VCaP (cell line): ENCODE measurements at regions not wholly inside any gene's neighbourhood (a gene's known extent, or its start where the extent isn't known, plus 50 kb on each side); places are given as distances from the start of the nearest gene placed in this dataset.

Experiments
- H3K27ac ChIP-seq: fragments of 450-650 bp; 2 replicates; pipeline ENCODE4 v1.5.1; 2017
- TF ChIP-seq, protein P1 (sequence below): fragments of 450-650 bp; conservative IDR thresholded peaks from 2 replicates; pipeline ENCODE4 v1.5.1; 2017; ENCODE audit warnings: mild to moderate bottlenecking, moderate library complexity

DNA sequence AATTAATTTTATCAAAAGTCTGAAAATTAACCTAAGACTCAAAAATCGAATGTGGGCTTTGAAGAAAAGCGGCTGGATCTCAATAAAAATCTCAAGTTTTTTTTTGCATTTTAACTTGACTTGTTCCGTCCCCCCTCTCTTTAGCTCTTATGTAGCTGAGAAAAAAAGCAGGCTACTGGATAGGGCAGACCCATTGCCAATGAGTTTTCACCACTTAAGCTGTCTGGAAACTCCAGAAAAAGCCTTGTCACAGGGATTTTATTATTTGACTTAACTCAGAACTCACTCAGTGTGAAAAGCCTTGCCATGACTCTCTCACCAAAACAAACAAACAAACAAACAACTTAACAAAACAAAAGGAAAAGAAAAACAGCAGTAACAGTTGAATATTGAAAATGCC, 247.4 kb downstream of the CDH9 start:
- TF ChIP-seq, protein P1, sequence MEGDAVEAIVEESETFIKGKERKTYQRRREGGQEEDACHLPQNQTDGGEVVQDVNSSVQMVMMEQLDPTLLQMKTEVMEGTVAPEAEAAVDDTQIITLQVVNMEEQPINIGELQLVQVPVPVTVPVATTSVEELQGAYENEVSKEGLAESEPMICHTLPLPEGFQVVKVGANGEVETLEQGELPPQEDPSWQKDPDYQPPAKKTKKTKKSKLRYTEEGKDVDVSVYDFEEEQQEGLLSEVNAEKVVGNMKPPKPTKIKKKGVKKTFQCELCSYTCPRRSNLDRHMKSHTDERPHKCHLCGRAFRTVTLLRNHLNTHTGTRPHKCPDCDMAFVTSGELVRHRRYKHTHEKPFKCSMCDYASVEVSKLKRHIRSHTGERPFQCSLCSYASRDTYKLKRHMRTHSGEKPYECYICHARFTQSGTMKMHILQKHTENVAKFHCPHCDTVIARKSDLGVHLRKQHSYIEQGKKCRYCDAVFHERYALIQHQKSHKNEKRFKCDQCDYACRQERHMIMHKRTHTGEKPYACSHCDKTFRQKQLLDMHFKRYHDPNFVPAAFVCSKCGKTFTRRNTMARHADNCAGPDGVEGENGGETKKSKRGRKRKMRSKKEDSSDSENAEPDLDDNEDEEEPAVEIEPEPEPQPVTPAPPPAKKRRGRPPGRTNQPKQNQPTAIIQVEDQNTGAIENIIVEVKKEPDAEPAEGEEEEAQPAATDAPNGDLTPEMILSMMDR, result no peak
- H3K27ac ChIP-seq, result no peak overlapping the region

DNA sequence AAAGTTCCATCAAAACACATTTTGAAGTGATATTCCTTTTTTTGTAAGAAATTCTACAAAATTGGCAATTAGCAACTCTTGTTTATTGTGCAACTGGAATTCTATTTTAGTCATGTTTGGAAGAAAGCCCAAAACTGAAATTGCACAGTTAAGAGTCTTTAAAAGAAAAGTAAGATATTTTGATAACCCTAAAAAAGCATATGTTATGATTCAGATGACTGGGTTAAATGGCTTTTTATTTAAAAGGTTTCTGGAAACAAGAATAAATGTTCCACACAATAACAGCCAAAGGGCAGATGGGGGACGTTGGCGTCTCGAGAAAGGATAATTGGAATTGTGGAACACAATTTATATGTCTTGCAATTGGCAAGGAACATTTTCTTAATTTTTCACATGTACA, 275.2 kb downstream of the CDH9 start:
- TF ChIP-seq, protein P1, result no peak

DNA sequence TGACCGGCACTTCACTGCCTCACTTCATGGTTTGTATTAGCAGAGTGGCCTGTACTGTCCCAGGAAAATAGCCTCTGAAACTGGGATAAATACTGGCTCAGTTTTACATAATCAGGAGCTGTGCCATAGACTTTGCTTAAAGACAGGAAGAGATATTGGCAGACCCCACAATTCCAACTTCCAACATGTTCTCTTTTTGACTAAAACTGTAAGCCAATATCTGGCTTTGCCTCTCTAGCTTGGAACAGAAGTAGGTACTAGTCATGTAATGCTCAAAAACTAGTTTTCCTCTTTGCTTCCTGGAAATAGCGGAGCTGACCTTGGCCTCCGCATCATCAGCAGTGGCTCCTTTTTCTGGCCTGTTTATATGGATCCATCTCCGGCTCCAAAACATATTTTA, 276.9 kb downstream of the CDH9 start:
- TF ChIP-seq, protein P1, result no peak
- no peak overlapping the region for H3K27ac ChIP-seq

More for the DNA sequence above, 275.2 kb downstream of the CDH9 start:
- H3K27ac ChIP-seq, result no peak overlapping the region

DNA sequence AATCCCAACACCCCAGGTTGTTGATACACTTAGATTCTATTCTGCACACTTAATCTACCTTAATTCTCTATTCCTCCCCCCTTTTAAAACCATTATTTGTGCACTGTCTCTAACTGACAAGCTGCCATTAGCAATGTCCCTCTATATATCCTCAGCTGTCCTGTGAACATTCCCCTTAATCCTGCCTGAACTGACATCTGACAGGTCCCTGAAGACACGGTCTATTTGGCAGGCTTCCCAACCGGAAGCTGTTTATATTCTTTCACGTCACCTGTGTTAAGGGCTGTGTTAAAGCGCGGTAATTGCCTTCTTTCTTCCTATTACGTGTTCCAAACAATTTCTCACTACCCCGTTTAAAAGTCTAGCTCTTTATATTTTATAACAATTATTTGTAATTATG, 277.3 kb downstream of the CDH9 start:
- no peak overlapping the region for H3K27ac ChIP-seq
- TF ChIP-seq, protein P1, result no peak

DNA sequence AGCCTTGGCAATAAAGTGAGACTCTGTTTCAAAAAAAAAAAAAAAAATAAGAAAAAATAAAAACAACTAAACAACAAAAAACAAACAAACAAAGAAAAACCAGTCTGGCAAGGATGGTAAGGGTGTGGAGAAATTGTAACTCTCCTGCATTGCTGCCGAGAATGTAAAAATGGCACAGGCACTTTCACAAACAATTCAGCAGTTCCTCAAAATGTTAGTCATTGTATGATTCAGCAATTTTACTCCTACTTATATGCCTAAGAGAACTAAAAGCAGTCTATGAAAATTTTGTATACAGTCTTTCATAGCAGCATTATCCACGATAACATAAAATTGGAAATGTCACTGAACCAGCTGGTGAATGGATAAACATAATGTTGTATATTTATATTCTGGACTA, 280.4 kb downstream of the CDH9 start:
- no peak overlapping the region for H3K27ac ChIP-seq
- TF ChIP-seq, protein P1, result no peak

DNA sequence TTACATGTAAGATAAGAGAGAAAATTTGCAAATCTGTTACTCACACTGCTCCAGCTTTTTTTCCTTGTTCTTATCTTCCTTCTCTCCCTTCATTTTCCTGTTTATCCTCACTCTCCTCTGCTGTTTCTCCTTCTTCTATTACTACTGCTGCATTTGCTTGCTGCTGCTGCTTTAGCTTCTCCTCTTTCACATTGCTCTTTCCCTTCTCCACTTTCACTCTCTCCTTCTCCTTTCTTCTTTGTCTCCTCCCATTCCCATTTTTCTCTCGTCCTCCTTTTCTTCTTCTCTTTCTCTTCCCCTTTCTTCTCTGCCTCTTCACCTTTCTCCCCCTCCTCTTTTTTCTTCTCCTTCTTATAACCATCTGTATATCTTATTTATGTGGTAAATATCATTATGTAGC, 288.6 kb downstream of the CDH9 start:
- TF ChIP-seq, protein P1, result no peak
- no peak overlapping the region for H3K27ac ChIP-seq

DNA sequence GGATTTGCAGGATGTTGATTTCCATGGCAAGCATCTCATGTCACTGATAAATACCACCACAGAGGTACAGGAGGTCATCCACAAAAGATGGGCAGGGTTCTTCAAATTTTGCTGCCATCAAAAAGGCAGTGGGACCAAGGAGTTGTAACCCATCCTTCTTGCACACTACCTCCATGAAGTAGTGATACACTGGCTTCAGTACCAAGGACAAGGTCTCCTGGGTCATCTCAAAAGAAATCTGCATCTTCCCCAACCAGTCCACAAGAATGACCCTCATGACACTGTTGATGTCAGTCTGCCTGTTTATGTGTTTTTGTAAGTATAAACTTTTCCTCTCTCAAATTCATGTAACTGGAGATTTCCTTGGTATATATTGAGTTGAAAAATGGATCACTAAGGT, 298.2 kb downstream of the CDH9 start:
- no peak overlapping the region for H3K27ac ChIP-seq
- TF ChIP-seq, protein P1, result no peak
